Chondrocyte (in vitro differentiated cells): ENCODE measurements at regions not wholly inside any gene's neighbourhood (a gene's known extent, or its start where the extent isn't known, plus 50 kb on each side); places are given as distances from the start of the nearest gene placed in this dataset.

ENCODE experiments used
- DNase-seq: peaks from one replicate; pipeline ENCODE4 v3.0.0; 2021; ENCODE audit warnings: mixed read lengths, low spot score
- H3K27ac Mint-ChIP-seq: one replicate; pipeline ENCODE4 v1.8.0; 2021; ENCODE audit warnings: mild to moderate bottlenecking, moderate library complexity, mixed read lengths; ENCODE audit not compliant: unreplicated experiment
- H3K27me3 Mint-ChIP-seq: 2 replicates; pipeline ENCODE4 v1.8.0; 2021; ENCODE audit warnings: low read depth, mixed read lengths
- H3K36me3 Mint-ChIP-seq: 2 replicates; pipeline ENCODE4 v1.8.0; 2021; ENCODE audit warnings: low read depth, mixed read lengths
- H3K4me1 Mint-ChIP-seq: 2 replicates; pipeline ENCODE4 v1.8.0; 2021; ENCODE audit warnings: low read depth, mild to moderate bottlenecking, mixed read lengths
- H3K4me3 Mint-ChIP-seq: one replicate; pipeline ENCODE4 v1.8.0; 2021; ENCODE audit warnings: mild to moderate bottlenecking, moderate library complexity, mixed read lengths; ENCODE audit not compliant: unreplicated experiment
- H3K9me3 Mint-ChIP-seq: 2 replicates; pipeline ENCODE4 v1.8.0; 2021; ENCODE audit warnings: low read depth, mixed read lengths
- TF ChIP-seq, protein P1 (sequence below): fragments of 200-600 bp; sonication (generic); IDR thresholded peaks from 2 replicates; pipeline ENCODE4 v1.5.0; 2021; ENCODE audit warnings: antibody characterized with exemption, mild to moderate bottlenecking, moderate library complexity

GRCh38 chr10:52615756-52616394 is 156.7 kb downstream of the MBL2 start:
- Mint-ChIP-seq H3K4me1 (peaks cover 12% of the 10 kb centered on the region), H3K27me3 (no peaks in the 10 kb centered on the region), H3K27ac (no peak overlapping the region), H3K36me3 (no peaks in the 10 kb centered on the region), H3K4me3 (no peak overlapping the region), H3K9me3 (no peaks in the 10 kb centered on the region)
- no peak for DNase-seq
- TF ChIP-seq, protein P1, sequence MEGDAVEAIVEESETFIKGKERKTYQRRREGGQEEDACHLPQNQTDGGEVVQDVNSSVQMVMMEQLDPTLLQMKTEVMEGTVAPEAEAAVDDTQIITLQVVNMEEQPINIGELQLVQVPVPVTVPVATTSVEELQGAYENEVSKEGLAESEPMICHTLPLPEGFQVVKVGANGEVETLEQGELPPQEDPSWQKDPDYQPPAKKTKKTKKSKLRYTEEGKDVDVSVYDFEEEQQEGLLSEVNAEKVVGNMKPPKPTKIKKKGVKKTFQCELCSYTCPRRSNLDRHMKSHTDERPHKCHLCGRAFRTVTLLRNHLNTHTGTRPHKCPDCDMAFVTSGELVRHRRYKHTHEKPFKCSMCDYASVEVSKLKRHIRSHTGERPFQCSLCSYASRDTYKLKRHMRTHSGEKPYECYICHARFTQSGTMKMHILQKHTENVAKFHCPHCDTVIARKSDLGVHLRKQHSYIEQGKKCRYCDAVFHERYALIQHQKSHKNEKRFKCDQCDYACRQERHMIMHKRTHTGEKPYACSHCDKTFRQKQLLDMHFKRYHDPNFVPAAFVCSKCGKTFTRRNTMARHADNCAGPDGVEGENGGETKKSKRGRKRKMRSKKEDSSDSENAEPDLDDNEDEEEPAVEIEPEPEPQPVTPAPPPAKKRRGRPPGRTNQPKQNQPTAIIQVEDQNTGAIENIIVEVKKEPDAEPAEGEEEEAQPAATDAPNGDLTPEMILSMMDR, result no peak

- Mint-ChIP-seq H3K4me3 (no peak overlapping the region), H3K4me1 (peaks cover 17% of the 10 kb centered on the region), H3K27ac (peak overlapping the region; percentile 9), H3K9me3 (no peaks in the 10 kb centered on the region), H3K36me3 (no peaks in the 10 kb centered on the region), H3K27me3 (no peaks in the 10 kb centered on the region)
- no peak for DNase-seq
- TF ChIP-seq, protein P1, result no peak
Measured at GRCh38 chr10:52616395-52616764, 156.2 kb downstream of the MBL2 start.

GRCh38 chr10:52617346-52617745 is 155.2 kb downstream of the MBL2 start:
- TF ChIP-seq, protein P1, result no peak
- H3K4me1 Mint-ChIP-seq, result peaks cover 24% of the 10 kb centered on the region
- H3K9me3 Mint-ChIP-seq, result no peaks in the 10 kb centered on the region
- H3K27me3 Mint-ChIP-seq, result no peaks in the 10 kb centered on the region
- DNase-seq, result no peak
- H3K4me3 Mint-ChIP-seq, result no peak overlapping the region
- H3K27ac Mint-ChIP-seq, result no peak overlapping the region
- H3K36me3 Mint-ChIP-seq, result no peaks in the 10 kb centered on the region

- DNase-seq, result no peak
- H3K36me3 Mint-ChIP-seq, result no peaks in the 10 kb centered on the region
- H3K4me3 Mint-ChIP-seq, result no peak overlapping the region
- TF ChIP-seq, protein P1, result no peak
- H3K27me3 Mint-ChIP-seq, result no peaks in the 10 kb centered on the region
- peaks cover 24% of the 10 kb centered on the region for H3K4me1 Mint-ChIP-seq
- H3K9me3 Mint-ChIP-seq, result no peaks in the 10 kb centered on the region
- no peak overlapping the region for H3K27ac Mint-ChIP-seq
Measured at GRCh38 chr10:52619052-52619451, 153.5 kb downstream of the MBL2 start.

DNA sequence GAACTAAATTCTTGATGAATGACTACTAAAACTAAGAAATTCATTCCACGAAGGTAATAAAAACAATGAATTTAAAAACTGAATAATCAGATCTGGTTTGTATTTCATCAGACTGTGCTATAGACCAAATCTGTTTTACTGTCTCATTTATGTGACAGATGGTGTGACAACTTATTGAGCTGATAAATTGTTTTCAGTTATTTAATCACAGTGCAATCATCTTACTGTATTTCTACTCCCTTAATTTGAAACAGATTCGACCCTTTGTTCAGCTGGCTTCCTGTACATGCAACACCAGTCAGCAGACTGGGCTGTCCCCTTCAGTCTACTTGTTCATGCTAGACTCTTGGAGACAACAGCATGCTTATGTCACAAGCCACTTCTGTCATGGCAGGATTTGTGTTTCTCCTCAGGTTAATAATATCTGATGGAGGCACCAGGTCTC is 150.9 kb downstream of the MBL2 start:
- Mint-ChIP-seq H3K36me3 (no peaks in the 10 kb centered on the region), H3K4me3 (no peak overlapping the region), H3K27ac (peak overlapping the region; percentile 3), H3K4me1 (peaks cover 12% of the 10 kb centered on the region), H3K9me3 (no peaks in the 10 kb centered on the region), H3K27me3 (no peaks in the 10 kb centered on the region)
- TF ChIP-seq, protein P1, result no peak
- DNase-seq, result no peak
